GM18909 (cell line): ENCODE measurements at regions not wholly inside any gene's neighbourhood (a gene's known extent, or its start where the extent isn't known, plus 50 kb on each side); places are given as distances from the start of the nearest gene placed in this dataset.

ENCODE experiments used
- ATAC-seq: cut with Tn5 transposase; IDR thresholded peaks from one replicate; pipeline ENCODE4 v1.9.1; 2021; ENCODE audit warnings: mild to moderate bottlenecking; ENCODE audit not compliant: unreplicated experiment, poor library complexity

DNA sequence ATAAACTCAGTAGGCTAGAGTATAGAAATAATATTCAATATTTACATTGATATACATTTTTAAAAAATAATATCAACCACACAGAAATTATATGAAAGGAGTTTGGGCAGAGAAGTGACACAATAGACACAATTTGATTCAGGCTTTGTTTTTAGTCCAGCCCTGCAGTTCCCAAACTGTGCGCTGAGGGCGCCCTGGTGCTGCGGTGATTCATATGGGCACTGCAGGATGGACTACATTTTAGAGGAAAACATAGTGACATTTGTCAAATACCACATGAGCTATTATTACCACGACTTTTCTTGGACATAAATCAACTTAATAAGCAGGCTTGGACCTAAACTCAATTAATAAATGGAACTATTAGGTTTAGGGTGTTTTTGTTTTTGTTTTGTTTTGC lies 364.3 kb upstream of the ID4 start:
- ATAC-seq = no peak

DNA sequence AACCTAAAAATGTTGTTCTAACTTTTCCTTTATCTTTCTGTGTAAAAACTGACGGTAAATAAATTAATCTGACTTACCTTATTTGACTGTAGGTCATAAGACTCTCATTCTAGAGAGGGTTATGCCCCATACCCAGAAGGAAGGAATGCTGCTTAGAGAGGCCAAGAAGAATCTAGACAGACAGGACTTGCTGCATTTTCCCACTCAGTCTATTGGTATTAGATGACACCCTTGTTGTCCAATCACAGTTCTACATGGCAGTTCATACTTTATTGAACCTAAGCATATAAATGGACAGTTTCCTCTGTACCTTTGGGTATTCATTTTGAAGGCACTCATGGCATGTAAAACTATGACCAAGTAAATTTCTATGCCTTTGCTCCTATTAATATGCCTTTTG lies 359.6 kb upstream of the ID4 start:
- no peak for ATAC-seq

DNA sequence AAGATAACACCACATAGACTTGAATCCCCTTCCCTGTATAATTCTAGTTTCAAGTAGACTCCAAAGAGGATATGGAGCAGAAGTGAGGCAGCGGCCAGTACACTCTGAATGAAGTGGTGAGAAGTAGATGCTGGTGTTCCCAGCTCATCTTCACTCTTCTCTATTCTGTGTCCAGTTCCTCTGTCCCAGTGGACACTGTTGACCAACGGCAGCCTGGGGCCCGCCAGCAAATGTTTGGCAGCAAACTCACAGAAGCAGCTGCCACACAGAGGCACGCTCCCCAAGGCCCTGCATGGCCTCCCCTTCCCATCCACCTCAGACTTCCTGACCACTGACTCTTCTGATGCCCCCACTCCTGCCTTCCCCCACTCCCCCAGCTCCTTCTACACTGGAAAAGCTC lies 358.9 kb upstream of the ID4 start:
- no peak for ATAC-seq

DNA sequence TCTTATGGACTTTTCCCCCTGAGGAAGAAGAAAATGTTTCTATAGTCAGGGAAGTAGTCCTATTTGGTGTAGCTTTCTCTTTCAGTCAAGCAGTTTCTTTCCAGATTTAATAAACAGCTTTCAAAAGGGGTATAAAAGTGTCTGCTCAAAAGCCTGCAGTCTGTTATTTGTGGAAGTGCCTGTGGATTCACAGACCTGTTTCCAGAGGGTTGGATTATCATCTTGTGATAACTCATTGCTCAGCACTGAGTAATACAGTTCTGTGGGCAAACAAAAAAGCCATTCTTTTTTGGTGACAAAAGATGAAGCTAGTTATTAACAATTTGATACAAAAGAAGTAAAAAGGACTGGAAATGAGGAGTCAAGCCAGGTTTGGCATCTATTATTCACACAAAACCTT lies 358.2 kb upstream of the ID4 start:
- no peak for ATAC-seq

DNA sequence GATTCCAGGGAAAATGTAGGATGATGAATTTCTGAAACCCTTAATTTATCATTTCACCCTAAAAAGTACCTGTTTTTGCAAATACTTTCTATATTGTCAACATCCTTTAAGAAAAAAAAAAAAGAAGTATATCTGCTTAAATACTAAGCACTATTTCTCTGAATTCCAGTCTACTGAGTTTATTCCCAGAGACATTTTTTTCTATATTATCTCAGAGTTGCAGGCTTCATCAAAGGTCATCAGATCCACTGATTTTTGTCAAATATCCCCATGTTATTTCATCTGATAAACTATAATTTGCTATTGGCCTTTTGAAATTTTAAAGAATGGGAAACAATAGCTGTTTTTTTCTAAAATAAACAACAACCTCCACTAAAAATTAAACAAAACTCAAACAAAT lies 357.6 kb upstream of the ID4 start:
- no peak for ATAC-seq

DNA sequence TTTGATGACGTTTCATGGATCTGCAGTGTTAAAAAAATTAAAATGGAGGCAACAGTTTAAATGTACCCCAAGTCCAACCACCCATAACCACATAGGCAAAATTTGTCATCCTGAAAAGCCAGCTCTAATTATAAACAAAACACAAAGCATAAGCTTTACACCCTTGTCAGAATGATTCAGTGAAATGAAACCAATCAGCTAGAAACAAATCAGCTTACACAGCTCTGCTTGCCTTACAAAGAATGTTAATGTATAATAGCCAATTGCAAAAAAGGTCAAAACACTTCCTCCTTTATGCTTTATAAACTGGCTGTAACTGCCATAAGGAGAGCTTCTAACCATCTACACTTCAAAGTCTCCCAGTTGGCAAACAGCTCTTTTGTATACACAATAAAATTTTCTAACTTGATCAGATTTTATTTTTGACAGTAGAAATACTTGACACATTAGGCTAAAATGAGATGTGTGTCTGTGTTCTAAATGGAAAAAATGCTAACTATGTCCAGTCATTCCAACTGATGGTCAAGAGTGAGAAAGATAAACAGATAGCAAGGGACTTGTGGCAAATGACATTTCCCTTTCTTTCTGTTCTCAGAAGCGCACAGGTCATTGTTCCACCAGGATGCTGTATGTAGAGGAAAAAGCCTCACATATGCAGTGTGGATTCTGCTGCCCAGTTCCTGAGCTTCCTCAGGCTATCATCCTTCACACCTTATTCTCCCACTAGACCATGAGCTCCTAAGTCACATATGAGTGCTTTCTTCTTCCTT lies 344.3 kb upstream of the ID4 start:
- no peak for ATAC-seq

DNA sequence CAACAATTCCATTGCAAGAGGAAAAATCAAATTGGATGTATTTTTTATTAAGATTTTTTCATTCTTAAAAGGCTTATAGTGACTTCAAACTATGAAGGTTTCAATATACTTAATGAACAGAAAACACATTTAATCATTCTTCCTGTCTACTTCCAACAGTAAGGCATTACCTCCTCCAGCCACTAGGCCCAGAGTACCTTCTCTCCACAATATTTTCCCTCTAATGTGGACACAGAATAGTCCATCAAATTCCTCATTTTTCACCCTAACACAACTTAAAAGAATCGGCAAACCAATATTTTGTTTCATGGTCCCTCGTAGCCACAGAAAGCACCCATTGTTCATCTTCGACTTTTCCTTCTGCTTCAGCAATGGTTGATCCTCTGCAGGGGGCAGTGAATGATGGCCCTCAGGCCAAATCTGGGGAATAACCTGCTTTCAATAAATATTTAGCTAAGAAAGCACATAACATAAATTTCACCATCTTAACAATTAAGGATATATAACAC lies 335.4 kb upstream of the ID4 start:
- ATAC-seq = no peak

DNA sequence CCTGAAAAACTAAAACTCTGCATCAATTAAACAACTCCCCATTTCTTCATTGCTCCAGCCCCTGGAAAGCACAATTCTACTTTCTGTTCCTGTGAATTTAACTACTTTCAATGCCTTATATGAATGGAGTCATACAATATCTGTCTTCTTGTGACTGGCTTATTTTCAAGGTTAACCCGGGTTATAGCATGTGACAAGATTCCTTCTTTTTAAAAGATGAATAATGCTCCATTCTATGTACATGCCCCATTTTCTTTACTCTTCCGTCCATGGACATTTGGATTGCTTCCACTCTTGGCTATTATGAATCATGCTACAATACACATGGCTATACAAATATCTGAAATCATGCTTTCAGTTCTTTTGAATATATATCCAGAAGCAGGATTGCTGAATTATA lies 334.9 kb upstream of the ID4 start:
- ATAC-seq = no peak

DNA sequence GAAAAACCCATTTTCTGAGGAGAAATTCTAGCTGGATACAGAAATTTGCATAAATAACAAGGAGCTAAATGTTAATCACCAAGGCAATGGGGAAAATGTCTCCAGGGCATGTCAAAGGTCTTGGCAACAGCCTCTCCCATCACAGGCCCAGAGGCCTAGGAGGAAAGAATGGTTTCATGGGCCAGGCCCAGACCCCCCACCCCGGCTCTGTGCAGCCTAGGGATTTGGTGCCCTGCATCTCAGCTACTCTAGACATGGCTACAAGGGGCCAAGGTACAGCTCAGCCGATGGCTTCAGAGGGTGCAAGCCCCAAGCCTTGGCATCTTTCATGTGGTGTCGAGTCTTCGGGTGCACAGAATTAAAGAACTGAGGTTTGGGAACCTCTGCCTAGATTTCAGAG lies 321.2 kb upstream of the ID4 start:
- no peak for ATAC-seq

DNA sequence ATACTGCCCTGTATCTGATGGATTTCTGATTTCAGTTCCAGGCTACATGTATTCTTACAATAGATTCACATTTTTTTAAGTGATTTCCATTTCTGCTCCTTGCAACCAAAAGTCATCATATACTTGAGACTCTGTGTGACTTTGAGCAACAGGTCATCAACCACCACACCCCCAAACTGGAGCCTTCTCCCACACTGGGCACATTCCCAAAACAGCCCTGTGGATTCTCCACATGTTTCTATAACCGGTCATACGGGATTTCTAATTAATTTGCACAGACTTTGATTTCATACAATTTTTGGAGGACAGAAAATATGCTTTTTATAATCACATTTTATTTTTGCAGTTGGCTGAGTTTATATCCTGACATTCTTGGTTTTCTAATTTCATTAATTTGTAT lies 317.2 kb upstream of the ID4 start:
- ATAC-seq = no peak

DNA sequence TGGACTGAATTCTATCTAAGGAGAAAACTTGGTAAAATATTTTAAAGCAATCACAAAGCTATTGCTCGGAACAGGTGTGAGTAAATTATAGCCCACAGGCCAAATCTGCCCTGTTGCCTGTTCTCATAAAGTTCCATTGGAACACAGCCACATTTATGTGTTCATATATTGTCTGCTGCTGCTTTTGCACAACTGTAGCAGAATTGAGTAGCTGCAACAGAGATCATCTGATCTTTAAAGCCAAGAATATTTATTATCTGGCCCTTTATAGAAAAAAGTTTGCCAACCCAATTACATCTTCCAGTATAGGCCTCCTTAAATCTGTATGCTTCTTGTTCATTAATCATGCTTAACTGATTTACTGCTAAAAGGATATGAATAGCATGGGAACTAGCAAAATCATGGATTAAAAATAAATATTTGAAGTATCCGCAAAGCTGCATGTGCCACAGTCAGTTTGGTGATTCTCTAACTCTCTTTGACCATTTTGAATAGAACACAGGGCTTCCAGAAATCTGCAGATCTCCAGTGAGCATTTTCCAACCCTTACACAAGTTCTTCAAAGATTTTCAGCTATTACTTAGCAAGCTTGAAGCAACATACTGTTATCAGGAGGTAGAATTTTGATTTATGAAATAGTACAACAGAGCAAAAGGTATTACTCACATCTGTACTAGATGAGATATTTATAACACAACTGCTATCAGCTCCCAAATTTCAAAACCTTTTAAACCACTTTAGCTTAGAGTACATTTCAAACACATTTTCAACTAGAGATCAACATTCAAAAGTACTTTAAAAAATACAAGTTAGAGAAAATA lies 312.6 kb upstream of the ID4 start:
- no peak for ATAC-seq

DNA sequence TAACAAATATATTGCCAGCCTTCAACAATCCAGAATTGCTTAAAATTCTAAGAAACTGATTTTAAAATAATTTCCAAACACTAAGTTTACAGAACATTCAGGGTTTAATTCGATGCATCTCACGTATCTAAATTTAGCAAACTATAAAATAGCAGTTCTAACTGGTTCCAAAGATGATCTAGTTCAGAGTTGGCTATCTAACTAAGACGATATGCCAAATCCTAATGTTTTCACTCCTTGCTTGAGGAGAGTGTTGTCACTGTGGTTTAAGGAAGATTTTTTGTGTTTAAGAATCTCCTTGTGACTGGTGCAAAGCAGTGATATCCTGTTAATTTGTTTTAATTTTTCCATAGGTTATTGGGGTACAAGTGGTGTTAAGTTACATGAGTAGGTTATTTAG lies 311.5 kb upstream of the ID4 start:
- no peak for ATAC-seq

DNA sequence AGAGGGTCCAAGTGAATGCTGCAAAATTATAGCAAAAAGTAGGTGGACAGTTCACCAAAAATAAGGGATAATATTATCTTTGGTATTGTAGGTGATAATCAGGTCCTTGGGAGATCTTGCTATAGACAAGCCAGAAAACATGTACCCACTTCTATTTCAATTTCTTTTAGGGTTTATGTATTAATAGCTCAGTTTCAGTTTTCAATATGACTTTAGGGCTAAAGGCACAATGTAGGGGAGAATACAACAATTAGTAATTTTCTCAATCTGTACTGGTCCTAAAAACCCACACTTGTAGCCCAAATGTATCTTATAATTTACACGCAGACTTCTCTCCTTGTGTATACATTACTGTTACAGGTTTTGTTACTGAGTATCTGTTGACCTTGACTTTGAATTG lies 307.0 kb upstream of the ID4 start:
- ATAC-seq = no peak

DNA sequence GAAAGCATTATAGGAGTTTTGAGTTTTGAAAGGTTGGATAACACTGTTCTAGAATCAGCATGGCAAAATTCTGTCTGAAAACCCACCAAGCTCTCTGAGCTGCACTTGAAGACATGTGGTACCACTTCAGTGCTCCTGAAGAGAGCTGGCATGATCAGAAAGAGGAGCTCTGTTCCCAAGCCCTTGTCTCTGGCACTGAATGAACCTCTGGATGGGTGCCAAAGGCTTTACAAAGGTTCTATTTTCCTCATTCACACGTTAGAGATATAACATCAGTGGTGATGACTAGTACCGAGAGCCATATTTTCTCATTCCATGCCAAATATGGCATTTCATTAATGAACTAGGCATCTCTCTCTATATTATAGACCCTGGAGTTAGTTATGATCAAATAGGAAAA lies 301.8 kb upstream of the ID4 start:
- ATAC-seq = no peak

DNA sequence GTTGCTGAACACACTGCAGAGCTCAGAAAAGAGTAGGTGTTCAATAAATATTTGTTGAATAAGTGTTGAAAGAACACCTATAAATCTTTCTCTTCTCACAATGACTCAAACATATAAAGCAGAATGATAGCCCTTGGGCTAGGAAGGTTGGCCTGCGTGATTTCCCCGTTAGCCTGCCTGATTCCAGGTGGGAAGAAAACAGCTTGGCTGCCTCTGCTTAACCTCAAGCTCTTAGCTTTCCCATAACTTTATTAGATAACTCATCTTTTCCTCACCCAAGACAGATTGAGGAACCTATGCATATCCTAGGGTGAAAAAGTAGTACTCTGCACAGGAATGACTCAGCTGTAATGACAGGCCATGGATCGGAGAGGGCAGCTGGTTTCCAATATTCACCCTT lies 300.3 kb upstream of the ID4 start:
- no peak for ATAC-seq

DNA sequence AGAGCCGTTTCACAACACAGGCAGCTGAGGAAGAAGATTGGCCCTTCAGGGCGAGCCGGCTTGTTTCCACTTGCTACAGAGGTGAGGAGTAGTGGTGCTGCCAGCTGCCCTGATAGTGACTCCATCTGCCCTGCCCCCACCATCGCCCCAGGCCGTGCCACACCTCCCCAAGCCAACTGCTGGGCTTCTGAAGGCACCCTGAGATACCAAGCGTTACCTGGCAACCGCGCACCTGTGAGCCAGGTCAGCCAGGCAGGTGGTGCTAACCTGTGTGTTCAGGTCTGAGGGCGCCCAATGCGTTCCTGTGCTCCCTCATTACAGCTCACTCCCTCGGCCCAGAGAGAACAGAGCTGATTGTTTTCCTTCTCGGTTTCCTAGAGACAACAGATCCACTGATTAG lies 299.1 kb upstream of the ID4 start:
- ATAC-seq = no peak

DNA sequence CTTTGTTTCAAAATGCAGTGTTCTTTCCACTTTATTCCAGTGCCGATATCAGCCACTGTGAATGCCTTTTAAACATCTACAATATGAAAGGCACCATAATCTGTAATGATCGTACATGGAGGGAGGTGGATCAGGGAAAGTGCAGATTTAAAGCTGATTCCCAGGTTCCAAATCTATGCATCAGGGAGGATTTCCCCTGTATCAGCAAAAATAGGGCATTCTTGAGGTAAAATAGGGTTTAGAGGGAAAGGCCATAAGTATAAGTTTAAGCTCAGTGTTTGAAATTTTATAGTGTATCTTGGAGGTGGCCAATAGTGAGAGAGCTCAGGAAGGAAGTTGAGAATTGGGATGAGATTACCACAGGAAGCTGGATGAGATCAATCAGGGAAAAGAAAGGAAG lies 289.7 kb upstream of the ID4 start:
- no peak for ATAC-seq

DNA sequence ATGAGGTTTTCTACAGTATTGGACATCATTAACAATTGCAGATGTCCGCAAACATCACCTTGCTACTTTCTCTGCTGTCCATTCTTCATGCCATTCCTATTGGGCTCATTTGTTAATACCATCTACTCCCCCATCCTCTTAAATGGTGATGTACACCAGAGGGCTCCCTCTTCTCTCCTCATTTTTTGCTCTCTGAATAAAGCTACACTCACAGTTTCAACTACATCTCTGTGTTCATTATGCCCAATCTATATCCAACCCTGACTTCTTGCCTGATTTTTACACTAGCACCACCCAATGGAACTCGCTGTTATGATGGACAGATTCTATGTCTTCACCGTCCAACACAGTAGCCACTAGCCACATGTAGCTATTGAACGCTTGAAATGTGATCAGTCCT lies 288.1 kb upstream of the ID4 start:
- ATAC-seq = no peak

DNA sequence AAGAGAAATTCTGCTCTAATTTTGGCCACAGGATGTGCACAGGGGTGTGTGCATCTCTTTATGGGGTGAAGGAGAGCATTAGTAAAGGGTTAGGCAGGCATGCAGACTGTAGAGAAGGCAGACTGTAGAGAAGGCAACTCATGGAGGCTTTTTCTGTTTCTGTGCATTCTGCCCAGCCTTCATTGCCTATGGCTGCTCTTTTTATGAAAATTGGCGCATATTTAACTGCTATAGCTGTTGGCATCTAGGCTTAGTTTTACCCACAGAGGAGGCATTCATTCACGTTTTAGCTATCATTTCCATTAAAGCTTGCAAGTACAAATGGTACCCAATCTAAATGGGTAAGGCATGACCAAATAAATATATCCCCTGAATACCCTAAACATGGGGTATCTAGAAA lies 286.8 kb upstream of the ID4 start:
- ATAC-seq = no peak

DNA sequence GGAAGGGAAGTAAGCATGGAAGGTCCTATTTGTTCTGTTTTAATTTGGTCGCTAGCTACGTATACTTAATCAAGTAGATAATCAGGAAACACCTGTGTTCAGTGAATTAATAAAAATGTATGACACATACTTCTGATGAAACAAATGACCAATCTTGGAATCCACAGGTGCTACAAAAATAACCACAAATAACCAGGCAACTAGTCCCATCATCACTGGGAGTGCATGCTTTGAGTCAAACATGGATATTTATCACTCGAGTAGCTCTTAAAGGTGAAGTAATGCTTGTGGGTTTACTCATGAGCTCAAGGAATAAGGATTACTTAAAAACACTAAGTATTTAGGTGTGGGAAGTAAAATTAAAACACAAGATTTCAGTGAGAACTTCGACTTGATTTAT lies 285.6 kb upstream of the ID4 start:
- no peak for ATAC-seq

DNA sequence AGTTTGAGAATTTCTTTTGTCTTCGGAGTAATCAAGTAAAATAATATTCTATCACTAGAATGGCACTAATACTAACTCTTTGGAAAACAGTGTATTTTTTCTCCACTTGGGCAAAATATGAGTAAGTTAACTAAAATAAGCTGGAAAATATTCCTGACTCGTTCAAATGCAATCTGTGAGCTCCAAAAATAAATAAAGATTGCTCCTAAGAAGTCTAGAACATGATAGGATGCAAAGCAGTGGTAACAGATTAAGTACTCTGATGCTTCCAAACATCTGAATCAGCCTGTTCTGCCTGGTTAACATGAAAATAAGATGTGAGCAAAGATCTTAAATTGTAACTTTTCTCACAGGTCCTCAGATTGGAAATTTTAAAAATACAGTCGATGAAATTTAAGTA lies 285.1 kb upstream of the ID4 start:
- ATAC-seq = no peak

DNA sequence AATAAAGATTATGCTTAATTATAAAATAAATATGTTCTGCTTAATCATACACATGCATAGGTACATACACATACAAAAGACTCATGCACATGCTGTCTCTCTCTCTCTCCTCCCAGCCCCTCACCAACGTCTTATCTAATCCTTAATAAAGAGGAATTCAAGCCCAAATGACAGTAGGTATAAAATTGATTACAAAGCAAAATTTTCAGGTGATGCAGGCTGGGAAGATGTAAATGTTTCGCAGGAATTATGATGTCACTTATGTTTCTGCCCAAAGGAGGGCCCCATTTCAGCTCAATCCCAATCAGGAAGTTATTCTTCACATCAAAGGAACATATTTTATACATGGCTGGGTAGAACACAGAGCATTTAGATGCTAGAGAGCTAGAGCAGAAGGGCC lies 284.6 kb upstream of the ID4 start:
- no peak for ATAC-seq
